GM23338 (cell line): ENCODE measurements at regions not wholly inside any gene's neighbourhood (a gene's known extent, or its start where the extent isn't known, plus 50 kb on each side); places are given as distances from the start of the nearest gene placed in this dataset.

Source experiments
- ATAC-seq: fragments of 200-7000 bp; cut with Tn5 transposase; 3 replicates; pipeline ENCODE4 v1.9.1; 2020
- DNase-seq: peaks from one replicate; pipeline ENCODE4 v3.0.0-alpha.2; 2015; ENCODE audit warnings: low spot score
- H2AFZ ChIP-seq: fragments of 200-600 bp; sonication (generic); 2 replicates; pipeline ENCODE4 v1.8.0; 2016; ENCODE audit warnings: antibody characterized with exemption, mild to moderate bottlenecking, moderate library complexity
- H3F3A ChIP-seq: fragments of 200-600 bp; sonication (generic); replicated peaks from 2 replicates; pipeline ENCODE4 v1.8.0; 2017; ENCODE audit warnings: antibody characterized with exemption, mixed run types, low read depth
- H3K27ac ChIP-seq: fragments of 200-600 bp; sonication (generic); 2 replicates; pipeline ENCODE4 v1.6.1; 2016; ENCODE audit warnings: low read depth
- H3K27me3 ChIP-seq: fragments of 200-600 bp; sonication (generic); 2 replicates; pipeline ENCODE4 v1.8.0; 2016; ENCODE audit warnings: mild to moderate bottlenecking, mixed run types, moderate library complexity; ENCODE audit not compliant: insufficient read depth
- H3K36me3 ChIP-seq: fragments of 200-600 bp; sonication (generic); 2 replicates; pipeline ENCODE4 v1.8.0; 2016; ENCODE audit warnings: mild to moderate bottlenecking; ENCODE audit not compliant: insufficient read depth
- H3K4me1 ChIP-seq: fragments of 200-600 bp; sonication (generic); 2 replicates; pipeline ENCODE4 v1.8.0; 2016; ENCODE audit warnings: mild to moderate bottlenecking, moderate library complexity; ENCODE audit not compliant: insufficient read depth
- H3K4me2 ChIP-seq: fragments of 200-600 bp; sonication (generic); 2 replicates; pipeline ENCODE4 v1.7.1; 2017; ENCODE audit warnings: mixed run types
- H3K4me3 ChIP-seq: fragments of 200-600 bp; sonication (generic); 2 replicates; pipeline ENCODE4 v1.6.1; 2016; ENCODE audit warnings: mixed run types
- H3K79me2 ChIP-seq: fragments of 200-600 bp; sonication (generic); replicated peaks from 2 replicates; pipeline ENCODE4 v1.8.0; 2017; ENCODE audit warnings: mild to moderate bottlenecking; ENCODE audit not compliant: insufficient read depth
- H3K9me2 ChIP-seq: fragments of 200-600 bp; sonication (generic); 2 replicates; pipeline ENCODE4 v1.8.0; 2017; ENCODE audit not compliant: insufficient read depth
- H4K20me1 ChIP-seq: fragments of 200-600 bp; sonication (generic); replicated peaks from 2 replicates; pipeline ENCODE4 v1.8.0; 2017; ENCODE audit warnings: mild to moderate bottlenecking; ENCODE audit not compliant: insufficient read depth
- H3K27ac Mint-ChIP-seq: 2 replicates; pipeline ENCODE4 v1.8.0; 2020; ENCODE audit warnings: inconsistent platforms, mild to moderate bottlenecking, moderate library complexity, mixed read lengths
- H3K27me3 Mint-ChIP-seq: 3 replicates; pipeline ENCODE4 v1.8.0; 2022; ENCODE audit warnings: low read depth, mild to moderate bottlenecking, moderate library complexity, mixed read lengths, inconsistent platforms; ENCODE audit not compliant: insufficient read depth, poor library complexity
- H3K36me3 Mint-ChIP-seq: 3 replicates; pipeline ENCODE4 v1.8.0; 2021; ENCODE audit warnings: low read depth, mild to moderate bottlenecking, inconsistent platforms, moderate library complexity, mixed read lengths
- H3K4me1 Mint-ChIP-seq: 3 replicates; pipeline ENCODE4 v1.8.0; 2020; ENCODE audit warnings: mild to moderate bottlenecking, inconsistent platforms, mixed read lengths
- H3K4me3 Mint-ChIP-seq: 3 replicates; pipeline ENCODE4 v1.8.0; 2021; ENCODE audit warnings: moderate library complexity, mild to moderate bottlenecking, inconsistent platforms, mixed read lengths
- H3K9me3 Mint-ChIP-seq: 3 replicates; pipeline ENCODE4 v1.8.0; 2020; ENCODE audit warnings: moderate library complexity, mild to moderate bottlenecking, inconsistent platforms, mixed read lengths
- CREB1 ChIP-seq: fragments of 250-450 bp; sonication (Bioruptor Pico); IDR thresholded peaks from 2 replicates; pipeline ENCODE4 v1.5.0; 2020; ENCODE audit warnings: low read depth, mild to moderate bottlenecking, moderate library complexity
- CTCF ChIP-seq, 2 experiments: fragments of 200-600 bp in 1 of 2; sonication (generic) in 1 of 2; conservative IDR thresholded peaks; 2 replicates each; pipeline versions ENCODE4 v1.5.1 to v1.6.1; 2016 to 2017; ENCODE audit warnings: antibody characterized with exemption in 2 of 2, low read depth in 2 of 2, mild to moderate bottlenecking in 2 of 2, moderate library complexity in 1 of 2
- ETS1 ChIP-seq: IDR thresholded peaks from 2 replicates; pipeline ENCODE4 v1.6.1; 2016; ENCODE audit warnings: antibody characterized with exemption
- EZH2 ChIP-seq: fragments of 200-600 bp; sonication (generic); IDR thresholded peaks from one replicate; pipeline ENCODE4 v1.8.0; 2017; ENCODE audit warnings: antibody characterized with exemption, mild to moderate bottlenecking, low read depth; ENCODE audit not compliant: unreplicated experiment
- EZH2phosphoT487 ChIP-seq: fragments of 200-600 bp; sonication (generic); IDR thresholded peaks from one replicate; pipeline ENCODE4 v1.8.1; 2018; ENCODE audit warnings: antibody characterized with exemption; ENCODE audit not compliant: unreplicated experiment
- JUNB ChIP-seq: IDR thresholded peaks from one replicate; pipeline ENCODE4 v1.6.1; 2016; ENCODE audit warnings: antibody characterized with exemption; ENCODE audit not compliant: unreplicated experiment
- NANOG ChIP-seq: IDR thresholded peaks from 2 replicates; pipeline ENCODE4 v1.6.1; 2016; ENCODE audit warnings: antibody characterized with exemption, borderline replicate concordance
- POLR2AphosphoS5 ChIP-seq: IDR thresholded peaks from 2 replicates; pipeline ENCODE4 v1.6.1; 2016; ENCODE audit warnings: antibody characterized with exemption, low read depth
- REST ChIP-seq: IDR thresholded peaks from one replicate; pipeline ENCODE4 v1.6.1; 2018; ENCODE audit warnings: antibody characterized with exemption; ENCODE audit not compliant: unreplicated experiment
- STAT1 ChIP-seq: IDR thresholded peaks from one replicate; pipeline ENCODE4 v1.6.1; 2016; ENCODE audit warnings: antibody characterized with exemption; ENCODE audit not compliant: unreplicated experiment
- ZNF114 ChIP-seq: fragments of 250-450 bp; sonication (Bioruptor Pico); IDR thresholded peaks from 2 replicates; pipeline ENCODE4 v1.5.0; 2020; ENCODE audit warnings: mild to moderate bottlenecking, moderate library complexity
- ZNF331 ChIP-seq: fragments of 250-450 bp; sonication (Bioruptor Pico); IDR thresholded peaks from 2 replicates; pipeline ENCODE4 v1.5.0; 2020; ENCODE audit warnings: low read depth, mild to moderate bottlenecking, moderate library complexity
- ZNF462 ChIP-seq: fragments of 250-450 bp; sonication (Bioruptor Pico); IDR thresholded peaks from 2 replicates; pipeline ENCODE4 v1.5.0; 2020; ENCODE audit warnings: mild to moderate bottlenecking, moderate library complexity

- Histone ChIP-seq H3K4me1 (no peaks in the 10 kb centered on the region), H3K79me2 (no peaks in the 10 kb centered on the region), H3K27me3 (no peaks in the 10 kb centered on the region), H3F3A (no peaks in the 10 kb centered on the region), H3K4me3 (no peak overlapping the region), H4K20me1 (no peaks in the 10 kb centered on the region), H3K9me2 (peaks cover 4% of the 10 kb centered on the region; the same call in 1 of the 2 replicates), H3K36me3 (no peaks in the 10 kb centered on the region), H3K27ac (no peak overlapping the region), H3K4me2 (no peak overlapping the region), H2AFZ (no peak overlapping the region)
- ATAC-seq (no peak), DNase-seq (peak; percentile 8)
- no peaks in the 10 kb centered on the region for H3K36me3 Mint-ChIP-seq
- peaks cover 2% of the 10 kb centered on the region for H3K27me3 Mint-ChIP-seq
- H3K27ac Mint-ChIP-seq: no peak overlapping the region
- no peaks in the 10 kb centered on the region for H3K9me3 Mint-ChIP-seq
- TF ChIP-seq ZNF114 (CRISPR knock-in tag): no peak
- TF ChIP-seq CTCF (conservative IDR thresholded peaks at IDR 0.05; ENCODE audit: low read depth in 2 of 2): no peak
- no peak for TF ChIP-seq ZNF331 (CRISPR knock-in tag)
- TF ChIP-seq POLR2AphosphoS5: no peak
- TF ChIP-seq REST: no peak
- no peak for TF ChIP-seq EZH2
- TF ChIP-seq STAT1: no peak
- no peak for TF ChIP-seq NANOG
- TF ChIP-seq CREB1 (CRISPR knock-in tag): no peak
- TF ChIP-seq EZH2phosphoT487: no peak
- TF ChIP-seq ZNF462 (CRISPR knock-in tag): no peak
- TF ChIP-seq JUNB: no peak
- TF ChIP-seq ETS1: no peak
- no peak overlapping the region for H3K4me3 Mint-ChIP-seq
- peaks cover 3% of the 10 kb centered on the region; the same call in 1 of the 3 replicates for H3K4me1 Mint-ChIP-seq
These were observed 240.9 kb downstream of the GAS1 start for GRCh38 chr9:86706391-86706790.
